ENCODE measurements at regions not wholly inside any gene's neighbourhood (a gene's known extent, or its start where the extent isn't known, plus 50 kb on each side); places are given as distances from the start of the nearest gene placed in this dataset.

- no peak for DNase-seq (ENCODE audit: low spot score)
- intact Hi-C loops (cut with DNase I), result no loop called here
Measured at GRCh38 chr7:91323626-91324158, 59.5 kb downstream of the FZD1 start.

GRCh38 chr7:91324663-91325062 lies 60.4 kb downstream of the FZD1 start:
- intact Hi-C loops (cut with DNase I), result no loop called here
- DNase-seq (ENCODE audit: low spot score), result no peak

GRCh38 chr7:91325726-91326125 lies 61.5 kb downstream of the FZD1 start:
- intact Hi-C loops (cut with DNase I), result no loop called here
- DNase-seq (ENCODE audit: low spot score), result no peak

GRCh38 chr7:91326516-91327199 lies 62.4 kb downstream of the FZD1 start:
- intact Hi-C loops (cut with DNase I), result no loop called here
- DNase-seq (ENCODE audit: low spot score), result no peak

- DNase-seq (ENCODE audit: low spot score), result no peak
- intact Hi-C loops (cut with DNase I), result no loop called here
Measured at GRCh38 chr7:91327346-91327745, 63.1 kb downstream of the FZD1 start.

GRCh38 chr7:91329571-91329970 lies 65.3 kb downstream of the FZD1 start:
- intact Hi-C loops (cut with DNase I), result no loop called here
- DNase-seq (ENCODE audit: low spot score), result no peak

- DNase-seq (ENCODE audit: low spot score), result no peak
- intact Hi-C loops (cut with DNase I), result no loop called here
Measured at GRCh38 chr7:91330191-91330808, 66.1 kb downstream of the FZD1 start.

GRCh38 chr7:91330866-91331265 lies 66.6 kb downstream of the FZD1 start:
- DNase-seq (ENCODE audit: low spot score), result no peak
- intact Hi-C loops (cut with DNase I), result no loop called here

GRCh38 chr7:91336106-91336505 lies 71.9 kb downstream of the FZD1 start:
- DNase-seq (ENCODE audit: low spot score), result no peak
- intact Hi-C loops (cut with DNase I), result no loop called here

GRCh38 chr7:91338226-91339020 lies 74.2 kb downstream of the FZD1 start:
- no peak for DNase-seq (ENCODE audit: low spot score)
- intact Hi-C loops (cut with DNase I), result no loop called here

GRCh38 chr7:91342346-91342745 lies 78.1 kb downstream of the FZD1 start:
- intact Hi-C loops (cut with DNase I), result no loop called here

GRCh38 chr7:91343420-91343960 lies 79.3 kb downstream of the FZD1 start:
- no peak for DNase-seq (ENCODE audit: low spot score)
- intact Hi-C loops (cut with DNase I), result no loop called here

More at GRCh38 chr7:91342346-91342745, 78.1 kb downstream of the FZD1 start:
- no peak for DNase-seq (ENCODE audit: low spot score)

GRCh38 chr7:91343996-91344629 lies 79.9 kb downstream of the FZD1 start:
- no peak for DNase-seq (ENCODE audit: low spot score)
- intact Hi-C loops (cut with DNase I), result no loop called here

GRCh38 chr7:91344911-91345310 lies 80.7 kb downstream of the FZD1 start:
- no peak for DNase-seq (ENCODE audit: low spot score)
- intact Hi-C loops (cut with DNase I), result no loop called here

- no peak for DNase-seq (ENCODE audit: low spot score)
- intact Hi-C loops (cut with DNase I), result no loop called here
Measured at GRCh38 chr7:91345449-91345848, 81.2 kb downstream of the FZD1 start.

GRCh38 chr7:91346426-91346825 lies 82.2 kb downstream of the FZD1 start:
- no peak for DNase-seq (ENCODE audit: low spot score)
- intact Hi-C loops (cut with DNase I), result no loop called here

GRCh38 chr7:91347290-91347689 lies 83.1 kb downstream of the FZD1 start:
- no peak for DNase-seq (ENCODE audit: low spot score)
- intact Hi-C loops (cut with DNase I), result no loop called here

GRCh38 chr7:91348711-91349110 lies 84.5 kb downstream of the FZD1 start:
- intact Hi-C loops (cut with DNase I), result no loop called here
- no peak for DNase-seq (ENCODE audit: low spot score)

- DNase-seq (ENCODE audit: low spot score), result no peak
- intact Hi-C loops (cut with DNase I), result no loop called here
Measured at GRCh38 chr7:91351374-91351773, 87.1 kb downstream of the FZD1 start.

GRCh38 chr7:91352091-91352490 lies 87.9 kb downstream of the FZD1 start:
- intact Hi-C loops (cut with DNase I), result no loop called here
- no peak for DNase-seq (ENCODE audit: low spot score)

All from posterior vena cava (tissue), 2 donors.